ENCODE measurements at regions not wholly inside any gene's neighbourhood (a gene's known extent, or its start where the extent isn't known, plus 50 kb on each side); places are given as distances from the start of the nearest gene placed in this dataset.

DNA sequence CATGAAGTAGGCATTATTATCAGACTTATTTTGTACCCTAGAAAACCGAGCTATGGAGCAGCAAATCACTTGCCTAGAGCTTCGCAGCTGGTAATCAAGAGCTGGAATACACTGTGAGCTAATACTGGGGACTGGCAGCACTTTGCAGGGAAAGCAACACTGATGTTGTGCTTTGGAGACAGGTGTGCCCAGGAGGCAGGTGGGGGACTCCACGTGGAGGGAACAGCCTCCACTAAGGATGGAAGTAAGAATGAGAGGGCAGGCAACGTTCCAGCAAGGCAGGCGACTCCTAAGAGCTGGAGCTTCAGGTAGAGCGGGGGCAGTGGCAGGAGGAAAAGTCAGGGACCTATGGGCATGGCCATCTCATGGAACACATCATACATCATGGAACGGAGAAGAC, 300.5 kb upstream of the IGF1R start:
- Histone ChIP-seq H3K27ac (ENCODE audit: insufficient read depth, low read depth, low read length) (no peak overlapping the region), H3K9me1 (replicated peaks; ENCODE audit: control insufficient read depth, extremely low read depth, insufficient read depth, low read length) (no peaks in the 10 kb centered on the region), H3K4me3 (replicated peaks in 1 of 3; ENCODE audit: insufficient read depth in 1 of 3, low read depth in 1 of 3, low read length in 3 of 3) (no peak overlapping the region), H3K4me1 (ENCODE audit: control insufficient read depth, extremely low read depth, insufficient read depth, low read length) (no peaks in the 10 kb centered on the region), H3K27me3 (ENCODE audit: control insufficient read depth in 2 of 2, insufficient read depth in 2 of 2, low read length in 2 of 2) (no peaks in the 10 kb centered on the region), H3K9ac (replicated peaks; ENCODE audit: extremely low read depth, insufficient read depth, low read length) (no peak overlapping the region), H3K79me2 (ENCODE audit: control insufficient read depth, insufficient read depth, low read length) (no peaks in the 10 kb centered on the region), H3K4me2 (ENCODE audit: insufficient read depth, low read length) (no peak overlapping the region), H4K20me1 (replicated peaks; ENCODE audit: control insufficient read depth, extremely low read depth, insufficient read depth, low read length) (no peaks in the 10 kb centered on the region), H3K9me3 (replicated peaks; ENCODE audit: control insufficient read depth, insufficient read depth, low read length) (peaks cover 2% of the 10 kb centered on the region), H2AFZ (ENCODE audit: low read depth, low read length) (no peak overlapping the region), H3K36me3 (ENCODE audit: control insufficient read depth in 2 of 2, extremely low read depth in 1 of 2, insufficient read depth in 2 of 2, low read length in 2 of 2) (no peaks in the 10 kb centered on the region)
- no peak for FAIRE-seq
- ChIA-PET POLR2A (no interaction called here), CTCF (no interaction called here)
- intact Hi-C loops (cut with micrococcal nuclease) (no loop called here), dilution Hi-C loops (cut with MboI; ENCODE audit: extremely low pct_ligation_motif_present, low sequenced_read_pairs) (no loop called here)
- DNase-seq (ENCODE audit: low read depth, low spot score), result no peak
- BruUV-seq (replicated peaks), result no TSS peak
- TF ChIP-seq FOS (IDR thresholded peaks at IDR 0.05; ENCODE audit: borderline replicate concordance, insufficient read depth, low read length) (no peak), JUN (IDR thresholded peaks at IDR 0.05; ENCODE audit: borderline replicate concordance, insufficient read depth, insufficient read length, low read depth) (no peak), EZH2 (IDR thresholded peaks at IDR 0.05; ENCODE audit: borderline replicate concordance, low read depth, low read length, severe bottlenecking) (no peak), POLR2AphosphoS5 (IDR thresholded peaks at IDR 0.05; ENCODE audit: insufficient read depth, low read depth, low read length) (no peak), MYC (IDR thresholded peaks at IDR 0.05; ENCODE audit: low read depth, low read length) (no peak), POLR2A (IDR thresholded peaks at IDR 0.05; ENCODE audit: low read depth, low read length) (no peak), GATA2 (IDR thresholded peaks at IDR 0.05; ENCODE audit: insufficient read depth, insufficient read length, low read depth, low read length) (no peak)
- TF ChIP-seq, protein P1, sequence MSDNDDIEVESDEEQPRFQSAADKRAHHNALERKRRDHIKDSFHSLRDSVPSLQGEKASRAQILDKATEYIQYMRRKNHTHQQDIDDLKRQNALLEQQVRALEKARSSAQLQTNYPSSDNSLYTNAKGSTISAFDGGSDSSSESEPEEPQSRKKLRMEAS (IDR thresholded peaks at IDR 0.05; ENCODE audit: insufficient read depth, insufficient read length), result no peak
- TF ChIP-seq, protein P2, sequence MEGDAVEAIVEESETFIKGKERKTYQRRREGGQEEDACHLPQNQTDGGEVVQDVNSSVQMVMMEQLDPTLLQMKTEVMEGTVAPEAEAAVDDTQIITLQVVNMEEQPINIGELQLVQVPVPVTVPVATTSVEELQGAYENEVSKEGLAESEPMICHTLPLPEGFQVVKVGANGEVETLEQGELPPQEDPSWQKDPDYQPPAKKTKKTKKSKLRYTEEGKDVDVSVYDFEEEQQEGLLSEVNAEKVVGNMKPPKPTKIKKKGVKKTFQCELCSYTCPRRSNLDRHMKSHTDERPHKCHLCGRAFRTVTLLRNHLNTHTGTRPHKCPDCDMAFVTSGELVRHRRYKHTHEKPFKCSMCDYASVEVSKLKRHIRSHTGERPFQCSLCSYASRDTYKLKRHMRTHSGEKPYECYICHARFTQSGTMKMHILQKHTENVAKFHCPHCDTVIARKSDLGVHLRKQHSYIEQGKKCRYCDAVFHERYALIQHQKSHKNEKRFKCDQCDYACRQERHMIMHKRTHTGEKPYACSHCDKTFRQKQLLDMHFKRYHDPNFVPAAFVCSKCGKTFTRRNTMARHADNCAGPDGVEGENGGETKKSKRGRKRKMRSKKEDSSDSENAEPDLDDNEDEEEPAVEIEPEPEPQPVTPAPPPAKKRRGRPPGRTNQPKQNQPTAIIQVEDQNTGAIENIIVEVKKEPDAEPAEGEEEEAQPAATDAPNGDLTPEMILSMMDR (IDR thresholded peaks at IDR 0.05; ENCODE audit: extremely low read depth in 1 of 2, insufficient read depth in 1 of 2, low read depth in 1 of 2, low read length in 2 of 2), result no peak
